ENCODE measurements at regions not wholly inside any gene's neighbourhood (a gene's known extent, or its start where the extent isn't known, plus 50 kb on each side); places are given as distances from the start of the nearest gene placed in this dataset.

DNA sequence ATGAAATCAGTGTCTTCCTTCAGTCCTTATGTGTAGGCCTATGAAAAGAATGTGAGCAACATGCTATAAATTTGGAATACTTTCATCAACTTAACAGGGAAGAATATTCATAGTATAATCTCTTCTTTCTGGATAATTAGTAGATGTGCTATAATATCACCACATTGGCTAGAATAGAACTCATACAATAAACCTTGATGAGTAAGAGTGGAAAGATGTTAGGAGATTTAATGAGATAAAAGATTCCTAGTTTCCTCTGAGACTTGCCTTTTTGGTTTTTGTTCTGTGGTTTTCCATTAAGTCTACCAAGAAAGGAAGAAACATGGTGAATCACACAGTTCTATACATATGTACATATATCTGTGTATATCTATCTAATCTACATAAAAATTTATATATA lies 301.8 kb upstream of the PRR16 start:
- TF ChIP-seq, protein P1, sequence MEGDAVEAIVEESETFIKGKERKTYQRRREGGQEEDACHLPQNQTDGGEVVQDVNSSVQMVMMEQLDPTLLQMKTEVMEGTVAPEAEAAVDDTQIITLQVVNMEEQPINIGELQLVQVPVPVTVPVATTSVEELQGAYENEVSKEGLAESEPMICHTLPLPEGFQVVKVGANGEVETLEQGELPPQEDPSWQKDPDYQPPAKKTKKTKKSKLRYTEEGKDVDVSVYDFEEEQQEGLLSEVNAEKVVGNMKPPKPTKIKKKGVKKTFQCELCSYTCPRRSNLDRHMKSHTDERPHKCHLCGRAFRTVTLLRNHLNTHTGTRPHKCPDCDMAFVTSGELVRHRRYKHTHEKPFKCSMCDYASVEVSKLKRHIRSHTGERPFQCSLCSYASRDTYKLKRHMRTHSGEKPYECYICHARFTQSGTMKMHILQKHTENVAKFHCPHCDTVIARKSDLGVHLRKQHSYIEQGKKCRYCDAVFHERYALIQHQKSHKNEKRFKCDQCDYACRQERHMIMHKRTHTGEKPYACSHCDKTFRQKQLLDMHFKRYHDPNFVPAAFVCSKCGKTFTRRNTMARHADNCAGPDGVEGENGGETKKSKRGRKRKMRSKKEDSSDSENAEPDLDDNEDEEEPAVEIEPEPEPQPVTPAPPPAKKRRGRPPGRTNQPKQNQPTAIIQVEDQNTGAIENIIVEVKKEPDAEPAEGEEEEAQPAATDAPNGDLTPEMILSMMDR (IDR thresholded peaks at IDR 0.05): no peak
- no peak for TF ChIP-seq EP300 (IDR thresholded peaks at IDR 0.05)
- TF ChIP-seq POLR2A (IDR thresholded peaks at IDR 0.05): no peak
